Common myeloid progenitor, CD34-positive (primary cell): ENCODE measurements at regions not wholly inside any gene's neighbourhood (a gene's known extent, or its start where the extent isn't known, plus 50 kb on each side); places are given as distances from the start of the nearest gene placed in this dataset.

Experiments
- CTCF ChIA-PET: fragments of 350-600 bp; sonication (Branson Sonifier 250); formaldehyde crosslinking; loops from one replicate; lab custom pipeline; 2021; ENCODE audit warnings: antibody characterized with exemption; lab: Charles Lee
- POLR2A ChIA-PET: fragments of 350-600 bp; sonication (Branson Sonifier 250); formaldehyde crosslinking; loops from one replicate; lab custom pipeline; 2021; ENCODE audit warnings: antibody characterized with exemption; lab: Charles Lee
- DNase-seq, 3 donors: peaks; one replicate each; pipeline versions ENCODE4 v3.0.0 to v3.0.0-alpha.2; 2013
- H3K27ac ChIP-seq, 2 experiments: 1 replicate in 1 of 2; 2 replicates in 1 of 2; pipeline ENCODE4 v1.7.0; 2013; ENCODE audit warnings: inconsistent platforms in 2 of 2, low read length in 2 of 2, mild to moderate bottlenecking in 2 of 2, low read depth in 1 of 2, moderate library complexity in 1 of 2; ENCODE audit not compliant: severe bottlenecking in 2 of 2, insufficient read depth in 1 of 2, poor library complexity in 1 of 2
- H3K27me3 ChIP-seq, 5 experiments: replicated peaks in 2 of 5; 1 replicate in 3 of 5; 2 replicates in 2 of 5; pipeline versions ENCODE4 v1.6.1 to v1.7.0; 2013; ENCODE audit warnings: low read length in 4 of 5, mild to moderate bottlenecking in 2 of 5, moderate library complexity in 2 of 5, inconsistent platforms in 1 of 5; ENCODE audit not compliant: insufficient read depth in 5 of 5, control insufficient read depth in 4 of 5
- H3K36me3 ChIP-seq, 4 experiments: 1 replicate in 2 of 4; 2 replicates in 2 of 4; pipeline versions ENCODE4 v1.6.1 to v1.7.0; 2013; ENCODE audit warnings: low read length in 3 of 4, control low read depth in 1 of 4, mild to moderate bottlenecking in 1 of 4; ENCODE audit not compliant: control insufficient read depth in 4 of 4, insufficient read depth in 4 of 4
- H3K4me1 ChIP-seq, 4 experiments: 1 replicate in 3 of 4; 2 replicates in 1 of 4; pipeline versions ENCODE4 v1.6.1 to v1.7.1; 2013; ENCODE audit warnings: low read length in 3 of 4, mild to moderate bottlenecking in 3 of 4, control low read depth in 1 of 4, inconsistent platforms in 1 of 4, moderate library complexity in 1 of 4; ENCODE audit not compliant: control insufficient read depth in 4 of 4, insufficient read depth in 4 of 4; ENCODE audit errors: control extremely low read depth in 1 of 4
- H3K4me3 ChIP-seq, 7 experiments: 1 replicate in 4 of 7; 2 replicates in 3 of 7; pipeline versions ENCODE4 v1.5.1 to v1.7.0; 2013; ENCODE audit warnings: mild to moderate bottlenecking in 7 of 7, low read length in 6 of 7, moderate library complexity in 6 of 7, inconsistent platforms in 2 of 7, low read depth in 2 of 7, control low read depth in 1 of 7; ENCODE audit not compliant: insufficient read depth in 4 of 7, control insufficient read depth in 1 of 7; ENCODE audit errors: extremely low read depth in 1 of 7
- H3K9me3 ChIP-seq, 5 experiments: 1 replicate in 4 of 5; 2 replicates in 1 of 5; pipeline versions ENCODE4 v1.6.1 to v1.7.1; 2013; ENCODE audit warnings: low read length in 4 of 5, mild to moderate bottlenecking in 2 of 5, inconsistent platforms in 1 of 5, low read depth in 1 of 5, moderate library complexity in 1 of 5; ENCODE audit not compliant: control insufficient read depth in 4 of 5, insufficient read depth in 2 of 5; ENCODE audit errors: control extremely low read depth in 1 of 5
- WGBS: methylation state at CpG from one replicate; pipeline ENCODE4 v1.1.5; 2013; ENCODE audit not compliant: insufficient coverage; 5-methylcytosine and 5-hydroxymethylcytosine counted together

DNA sequence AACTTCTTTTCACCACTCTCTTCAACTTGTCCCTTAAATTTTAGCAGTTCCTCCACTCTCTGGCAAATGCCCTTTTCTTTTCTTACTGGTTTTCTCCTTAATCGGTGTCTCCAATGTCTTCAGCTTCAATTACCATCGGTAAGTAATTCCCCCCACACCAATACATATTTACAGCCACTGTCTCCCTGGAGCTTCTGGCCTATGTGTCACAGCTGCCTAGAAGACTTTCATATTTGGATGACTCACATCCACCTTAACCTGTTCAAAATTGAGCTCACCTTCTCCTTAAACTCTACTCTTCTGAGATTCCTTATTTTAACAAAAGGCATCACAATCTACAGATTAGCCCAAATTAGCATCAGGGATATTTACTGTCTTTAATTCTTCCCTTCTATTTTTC is 380.4 kb downstream of the POM121L12 start:
- H3K4me3 ChIP-seq = no peak overlapping the region
- no peaks in the 10 kb centered on the region for H3K27me3 ChIP-seq
- ChIA-PET POLR2A (no interaction called here), CTCF (interaction anchor here (0.6 kb wide), 1 partner anchor 511 kb away, joined by 3 read pairs; no protein-coding TSS in a partner anchor)
- H3K9me3 ChIP-seq = no peaks in the 10 kb centered on the region
- H3K36me3 ChIP-seq = no peaks in the 10 kb centered on the region
- WGBS = 100% methylated on average over 2 of the region's 2 CpGs
- no peaks in the 10 kb centered on the region for H3K4me1 ChIP-seq
- no peak overlapping the region for H3K27ac ChIP-seq
- no peak for DNase-seq

DNA sequence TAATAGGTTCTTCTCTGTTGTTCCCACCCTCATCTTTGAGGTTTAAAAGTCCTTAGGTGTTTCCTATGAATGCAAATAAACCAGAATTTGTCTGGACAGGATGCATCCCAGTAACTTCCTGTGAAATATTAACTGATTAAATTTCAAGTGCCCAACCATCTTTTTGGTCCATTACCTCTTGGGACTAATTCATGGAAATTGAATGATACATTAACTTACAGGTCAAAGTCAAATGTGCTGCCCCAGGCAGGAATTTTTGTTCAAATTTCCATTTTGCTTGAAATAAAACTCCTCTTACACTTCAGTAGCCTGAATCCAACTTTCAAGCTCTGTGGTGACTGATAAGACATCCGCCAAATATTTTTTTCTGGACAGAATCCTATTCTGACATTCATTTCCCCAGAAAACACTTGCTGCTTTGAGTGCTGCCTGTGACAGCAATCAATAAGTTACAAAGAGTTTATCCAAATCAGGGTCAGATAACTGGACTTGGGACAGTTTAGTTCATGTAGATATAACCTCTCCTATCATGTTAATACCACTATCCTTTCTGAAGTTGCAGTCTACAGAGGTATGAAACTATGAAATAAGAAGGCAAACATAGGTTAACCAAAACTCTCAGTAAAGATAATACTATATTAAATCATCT is 383.5 kb downstream of the POM121L12 start:
- no peak overlapping the region for H3K27ac ChIP-seq
- no peak for DNase-seq
- H3K4me3 ChIP-seq = no peak overlapping the region
- CTCF ChIA-PET = no interaction called here
- POLR2A ChIA-PET = no interaction called here
- no peaks in the 10 kb centered on the region for H3K36me3 ChIP-seq
- no peaks in the 10 kb centered on the region for H3K4me1 ChIP-seq
- no peaks in the 10 kb centered on the region for H3K27me3 ChIP-seq
- WGBS = 100% methylated on average over 1 of the region's 1 CpG
- H3K9me3 ChIP-seq = no peaks in the 10 kb centered on the region

DNA sequence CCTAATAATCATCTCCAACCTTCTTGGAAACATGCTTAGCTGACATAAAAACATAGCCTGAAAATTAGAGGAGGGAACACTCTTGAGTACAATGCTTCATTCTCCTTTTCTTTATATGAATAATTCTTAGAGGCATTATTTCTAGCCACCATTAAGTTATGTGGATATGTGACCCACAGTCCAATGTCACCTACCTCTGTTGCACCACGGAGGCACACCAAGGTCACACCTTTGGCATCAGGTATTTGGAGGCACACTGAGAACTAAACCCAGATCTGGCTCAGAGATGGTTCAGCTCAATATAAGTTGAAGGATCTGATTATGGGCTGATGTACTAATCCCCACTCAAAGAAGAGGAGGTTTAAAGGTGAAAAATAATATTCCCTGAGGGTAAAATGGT is 385.1 kb downstream of the POM121L12 start:
- WGBS = no CpG with 5 or more reads among the region's 1 CpG
- Histone ChIP-seq H3K4me1 (no peaks in the 10 kb centered on the region), H3K36me3 (no peaks in the 10 kb centered on the region), H3K9me3 (no peaks in the 10 kb centered on the region), H3K27me3 (no peaks in the 10 kb centered on the region), H3K27ac (no peak overlapping the region), H3K4me3 (no peak overlapping the region)
- ChIA-PET CTCF (no interaction called here), POLR2A (no interaction called here)
- no peak for DNase-seq

DNA sequence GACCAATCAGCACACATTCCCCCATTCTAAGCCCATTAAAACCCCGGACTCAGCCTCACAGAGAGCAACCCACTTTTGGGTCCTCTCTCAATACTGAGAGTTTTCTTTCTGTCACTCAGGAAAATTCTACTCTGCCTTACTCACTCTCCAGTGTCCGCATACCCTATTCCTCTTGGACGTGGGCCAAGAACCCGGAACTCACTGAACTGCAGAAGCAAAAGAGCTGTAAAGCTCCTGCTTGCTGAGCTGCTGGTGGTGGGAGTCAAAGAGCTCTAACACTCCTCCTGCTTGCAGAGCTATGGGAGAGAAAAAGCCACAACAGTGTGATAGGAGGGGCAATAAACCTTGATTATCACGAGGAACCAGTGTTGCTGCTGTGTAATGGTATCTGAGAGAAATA is 386.9 kb downstream of the POM121L12 start:
- Histone ChIP-seq H3K4me1 (no peaks in the 10 kb centered on the region), H3K4me3 (no peak overlapping the region), H3K27ac (no peak overlapping the region), H3K36me3 (no peaks in the 10 kb centered on the region), H3K27me3 (no peaks in the 10 kb centered on the region), H3K9me3 (no peaks in the 10 kb centered on the region)
- no peak for DNase-seq
- WGBS = 67% methylated on average over 4 of the region's 5 CpGs
- CTCF ChIA-PET = no interaction called here
- POLR2A ChIA-PET = no interaction called here

DNA sequence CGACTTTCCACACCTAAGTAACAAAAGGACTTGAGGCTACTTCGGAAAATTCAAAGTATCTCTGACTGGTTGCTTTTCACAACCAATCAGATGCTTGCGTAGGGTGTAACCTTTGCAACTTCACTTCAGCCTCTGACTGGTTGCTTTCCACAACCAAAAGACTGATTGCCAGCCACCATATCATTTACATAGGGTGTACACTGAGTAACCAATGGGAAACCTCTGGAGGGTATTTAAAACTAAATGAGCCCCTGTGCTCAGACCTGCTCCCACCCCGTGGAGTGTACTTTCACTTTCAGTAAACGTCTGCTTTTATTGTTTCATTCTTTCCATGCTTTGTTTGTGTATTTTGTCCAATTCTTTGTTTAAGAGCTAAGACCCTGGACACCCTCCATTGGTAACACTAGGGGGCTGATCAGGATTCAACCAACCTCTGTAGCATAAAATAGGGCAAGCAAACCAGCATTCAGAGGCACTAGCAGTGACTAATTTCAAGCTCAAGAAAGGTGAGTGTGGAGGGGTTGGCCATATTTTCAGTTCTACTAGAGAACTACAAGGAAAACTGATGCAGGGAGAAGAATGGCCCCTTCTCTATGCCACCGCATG is 390.8 kb downstream of the POM121L12 start:
- no peak overlapping the region for H3K27ac ChIP-seq
- H3K4me3 ChIP-seq = no peak overlapping the region
- 86% methylated on average over 5 of the region's 6 CpGs for WGBS
- H3K27me3 ChIP-seq = no peaks in the 10 kb centered on the region
- no peaks in the 10 kb centered on the region for H3K9me3 ChIP-seq
- ChIA-PET POLR2A (no interaction called here), CTCF (no interaction called here)
- H3K4me1 ChIP-seq = no peaks in the 10 kb centered on the region
- no peaks in the 10 kb centered on the region for H3K36me3 ChIP-seq
- DNase-seq = no peak

DNA sequence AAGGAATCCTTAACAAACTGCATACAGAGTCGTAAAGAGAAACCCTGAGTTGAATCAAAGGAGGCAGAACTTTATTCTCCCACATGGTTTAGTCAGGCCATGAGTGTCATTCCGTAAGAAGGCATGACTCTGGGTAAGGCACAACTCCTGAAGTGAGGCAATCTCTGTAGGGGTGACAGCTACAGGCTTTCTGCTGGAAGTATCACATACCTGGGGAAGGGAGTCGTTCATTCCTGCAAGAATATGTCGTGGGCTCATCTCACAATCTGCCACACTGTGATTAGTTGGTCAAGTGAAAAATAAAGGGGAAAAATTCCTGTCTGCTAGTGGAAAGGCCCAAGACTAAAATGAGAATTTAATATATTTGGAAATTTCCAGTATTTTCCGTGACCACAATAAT is 392.6 kb downstream of the POM121L12 start:
- no peak overlapping the region for H3K4me3 ChIP-seq
- H3K27ac ChIP-seq = no peak overlapping the region
- H3K27me3 ChIP-seq = no peaks in the 10 kb centered on the region
- CTCF ChIA-PET = no interaction called here
- POLR2A ChIA-PET = no interaction called here
- no peaks in the 10 kb centered on the region for H3K9me3 ChIP-seq
- WGBS = 86% methylated on average over 5 of the region's 5 CpGs
- no peaks in the 10 kb centered on the region for H3K36me3 ChIP-seq
- H3K4me1 ChIP-seq = no peaks in the 10 kb centered on the region
- no peak for DNase-seq

DNA sequence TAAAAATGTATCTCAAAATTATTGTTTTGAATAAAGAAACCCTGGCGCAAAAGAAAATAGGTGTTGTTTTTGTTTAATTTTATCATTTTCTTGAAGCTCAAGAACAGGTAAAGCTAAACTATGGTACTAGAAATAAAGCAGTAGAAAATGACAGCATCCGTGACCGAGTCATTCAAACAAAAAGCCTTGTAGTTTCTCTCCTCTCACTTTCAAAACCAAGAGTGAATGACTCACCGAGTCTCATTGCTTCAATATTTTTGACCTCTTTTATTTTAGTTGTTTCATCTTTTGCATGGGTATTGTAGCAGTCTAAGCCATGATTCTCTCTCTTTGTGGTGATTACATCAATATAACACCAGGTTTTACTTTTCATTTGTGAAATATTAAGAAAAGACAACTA is 396.5 kb downstream of the POM121L12 start:
- ChIA-PET POLR2A (no interaction called here), CTCF (no interaction called here)
- WGBS = no CpG with 5 or more reads among the region's 4 CpGs
- DNase-seq = no peak
- Histone ChIP-seq H3K4me3 (no peak overlapping the region), H3K27ac (no peak overlapping the region), H3K4me1 (no peaks in the 10 kb centered on the region), H3K27me3 (no peaks in the 10 kb centered on the region), H3K36me3 (no peaks in the 10 kb centered on the region), H3K9me3 (no peaks in the 10 kb centered on the region)
